CD14-positive monocyte (primary cell): ENCODE measurements at regions not wholly inside any gene's neighbourhood (a gene's known extent, or its start where the extent isn't known, plus 50 kb on each side); places are given as distances from the start of the nearest gene placed in this dataset.

ENCODE experiments used
- DNase-seq, 3 donors: peaks; one replicate each; pipeline ENCODE4 v3.0.0-alpha.2; 2011 to 2022
- H2AFZ ChIP-seq: 2 replicates; pipeline ENCODE4 v1.6.0; 2012; ENCODE audit warnings: mild to moderate bottlenecking, low read depth, low read length, inconsistent platforms; ENCODE audit not compliant: insufficient read depth, poor library complexity, severe bottlenecking
- H3K27ac ChIP-seq, 2 donors: 1 replicate in 1 of 2; 2 replicates in 1 of 2; pipeline ENCODE4 v1.5.1; 2012 to 2013; ENCODE audit warnings: low read length in 2 of 2, control low read depth in 1 of 2, inconsistent platforms in 1 of 2, low read depth in 1 of 2, mild to moderate bottlenecking in 1 of 2
- H3K27me3 ChIP-seq, 2 donors: one replicate each; pipeline versions ENCODE4 v1.6.0 to v1.6.1; 2011 to 2013; ENCODE audit warnings: low read length in 2 of 2; ENCODE audit not compliant: control insufficient read depth in 2 of 2, insufficient read depth in 2 of 2
- H3K36me3 ChIP-seq, 2 donors: replicated peaks in 1 of 2; 1 replicate in 1 of 2; 2 replicates in 1 of 2; pipeline versions ENCODE4 v1.5.1 to v1.6.1; 2012 to 2013; ENCODE audit warnings: low read length in 2 of 2, control low read depth in 1 of 2, inconsistent platforms in 1 of 2, mild to moderate bottlenecking in 1 of 2; ENCODE audit not compliant: insufficient read depth in 2 of 2, control insufficient read depth in 1 of 2
- H3K4me1 ChIP-seq, 2 donors: 1 replicate in 1 of 2; 2 replicates in 1 of 2; pipeline versions ENCODE4 v1.5.1 to v1.6.1; 2012 to 2013; ENCODE audit warnings: low read length in 2 of 2, control low read depth in 1 of 2, inconsistent platforms in 1 of 2, mild to moderate bottlenecking in 1 of 2, moderate library complexity in 1 of 2; ENCODE audit not compliant: insufficient read depth in 2 of 2, control insufficient read depth in 1 of 2
- H3K4me2 ChIP-seq: replicated peaks from 2 replicates; pipeline ENCODE3; 2012; ENCODE audit warnings: low read length, moderate library complexity, mild to moderate bottlenecking; ENCODE audit not compliant: poor library complexity, severe bottlenecking; ENCODE audit errors: extremely low read depth
- H3K4me3 ChIP-seq, 3 experiments: fragments of 200-600 bp in 1 of 3; sonication (generic) in 1 of 3; replicated peaks in 1 of 3; 1 replicate in 2 of 3; 2 replicates in 1 of 3; pipeline ENCODE4 v1.5.1; 2011 to 2013; ENCODE audit warnings: low read length in 3 of 3, mild to moderate bottlenecking in 3 of 3, control low read depth in 2 of 3, low read depth in 2 of 3, inconsistent platforms in 1 of 3, moderate library complexity in 1 of 3
- H3K79me2 ChIP-seq: 2 replicates; pipeline ENCODE4 v1.6.0; 2012; ENCODE audit warnings: mild to moderate bottlenecking, control low read depth, inconsistent platforms, low read length, moderate library complexity; ENCODE audit not compliant: insufficient read depth
- H3K9ac ChIP-seq: 2 replicates; pipeline ENCODE4 v1.6.0; 2017; ENCODE audit warnings: low read length, mild to moderate bottlenecking; ENCODE audit not compliant: insufficient read depth, poor library complexity, severe bottlenecking
- H3K9me3 ChIP-seq, 2 donors: replicated peaks in 1 of 2; 1 replicate in 1 of 2; 2 replicates in 1 of 2; pipeline versions ENCODE4 v1.5.1 to v1.6.1; 2012 to 2013; ENCODE audit warnings: low read length in 2 of 2, control low read depth in 1 of 2; ENCODE audit not compliant: control insufficient read depth in 1 of 2, insufficient read depth in 1 of 2
- H4K20me1 ChIP-seq: 2 replicates; pipeline ENCODE4 v1.6.0; 2012; ENCODE audit warnings: mild to moderate bottlenecking, low read length, control low read depth, moderate library complexity; ENCODE audit not compliant: insufficient read depth
- H3K27ac Mint-ChIP-seq, 7 donors: one replicate each; pipeline ENCODE4 v1.8.0; 2020; ENCODE audit warnings: mild to moderate bottlenecking in 7 of 7, mixed read lengths in 7 of 7, moderate library complexity in 6 of 7, inconsistent platforms in 2 of 7
- H3K27me3 Mint-ChIP-seq, 3 donors: one replicate each; pipeline ENCODE4 v1.8.0; 2021 to 2022; ENCODE audit warnings: low read depth in 3 of 3, mild to moderate bottlenecking in 3 of 3, mixed read lengths in 3 of 3, moderate library complexity in 3 of 3, inconsistent platforms in 1 of 3
- H3K36me3 Mint-ChIP-seq, 2 donors: one replicate each; pipeline ENCODE4 v1.8.0; 2020; ENCODE audit warnings: mixed read lengths in 2 of 2, inconsistent platforms in 1 of 2, mild to moderate bottlenecking in 1 of 2
- H3K4me1 Mint-ChIP-seq: one replicate; pipeline ENCODE4 v1.8.0; 2020; ENCODE audit warnings: mild to moderate bottlenecking, mixed read lengths
- H3K4me3 Mint-ChIP-seq, 2 donors: one replicate each; pipeline ENCODE4 v1.8.0; 2020; ENCODE audit warnings: mild to moderate bottlenecking in 2 of 2, mixed read lengths in 2 of 2, moderate library complexity in 1 of 2
- H3K9me3 Mint-ChIP-seq, 7 donors: one replicate each; pipeline ENCODE4 v1.8.0; 2020 to 2022; ENCODE audit warnings: mixed read lengths in 7 of 7, mild to moderate bottlenecking in 6 of 7, moderate library complexity in 6 of 7, inconsistent platforms in 2 of 7
- WGBS: methylation state at CpG from one replicate; pipeline ENCODE4 v1.1.5; 2013; ENCODE audit warnings: missing lambda C conversion rate; ENCODE audit not compliant: insufficient coverage; 5-methylcytosine and 5-hydroxymethylcytosine counted together
- intact Hi-C, 2 donors: fragments of 100-400 bp; cut with micrococcal nuclease; formaldehyde crosslinking; loops; one replicate each; pipeline versions ENCODE4 v1.15.0 to v1.15.1; 2023
- TF ChIP-seq, protein P1 (sequence below): fragments of 200-600 bp; IDR thresholded peaks from one replicate; pipeline ENCODE4 v1.8.0; 2022; ENCODE audit warnings: antibody characterized with exemption, mild to moderate bottlenecking

DNA sequence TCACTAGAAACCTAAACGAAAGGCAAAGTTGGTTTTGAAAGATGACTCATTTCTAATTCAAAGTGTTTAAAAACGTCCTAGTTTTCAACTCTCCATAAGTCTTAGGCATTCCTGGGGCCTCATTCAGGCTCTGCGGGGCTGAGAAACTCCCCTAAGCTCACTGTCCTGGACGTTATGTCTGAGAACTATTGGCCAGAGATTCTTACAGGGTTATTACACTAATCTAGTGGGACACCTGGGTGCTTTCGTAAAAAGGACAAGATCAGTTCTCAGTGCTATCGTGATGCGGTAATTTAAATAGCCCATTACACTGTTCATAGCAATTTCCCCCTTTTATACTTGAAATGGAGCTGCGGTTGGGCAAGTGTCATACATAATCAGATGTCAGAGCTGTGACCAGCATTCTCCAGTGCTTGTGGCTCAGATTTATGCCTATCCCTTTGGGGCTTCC, 280.9 kb downstream of the QKI start:
- intact Hi-C loops, result loop anchor here in 1 of 2 donors (5.0 kb wide), 1 partner anchor 33 kb away; no protein-coding TSS in a partner anchor

DNA sequence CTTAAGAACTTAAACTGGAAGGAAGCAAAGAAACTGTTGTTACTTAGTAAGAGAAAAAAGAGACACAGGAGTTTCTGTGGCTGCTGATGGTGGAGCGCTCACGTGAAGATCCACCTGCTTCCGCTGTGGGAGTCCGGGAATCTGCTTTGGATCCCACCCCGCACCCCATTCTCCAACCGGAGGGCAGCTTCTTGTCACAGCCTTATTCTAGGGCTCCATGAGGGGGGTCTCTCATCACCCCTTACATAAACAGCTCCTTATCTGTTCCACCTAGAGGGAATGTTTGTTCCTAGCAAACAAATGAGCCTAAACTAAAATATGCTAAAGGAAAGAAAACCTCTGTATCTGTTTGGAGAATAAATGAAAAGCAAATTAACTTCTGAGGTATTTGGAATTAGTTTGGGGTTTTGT, 280.5 kb downstream of the QKI start:
- no peaks in the 10 kb centered on the region for H3K36me3 ChIP-seq
- H3K79me2 ChIP-seq, result no peaks in the 10 kb centered on the region
- DNase-seq, result no peak
- Mint-ChIP-seq H3K27me3 (peaks cover 14 to 34% (median 27%) of the 10 kb centered on the region in 3 donors), H3K36me3 (peaks cover 0 to 1% of the 10 kb centered on the region in 2 donors), H3K9me3 (peaks cover 0 to 2% (median 0%) of the 10 kb centered on the region in 7 donors), H3K4me1 (peaks cover 31% of the 10 kb centered on the region), H3K27ac (peak overlapping the region in 1 of 7 donors; percentile 12), H3K4me3 (no peak overlapping the region)
- no peaks in the 10 kb centered on the region for H3K9me3 ChIP-seq
- H3K9ac ChIP-seq, result no peak overlapping the region
- no peak overlapping the region for H2AFZ ChIP-seq
- intact Hi-C loops, result loop anchor here in 1 of 2 donors (5.0 kb wide), 1 partner anchor 33 kb away; no protein-coding TSS in a partner anchor
- 100% methylated on average over 5 of the region's 6 CpGs for WGBS
- H3K27me3 ChIP-seq, result peaks cover 6 to 15% of the 10 kb centered on the region in 2 donors
- H4K20me1 ChIP-seq, result no peaks in the 10 kb centered on the region
- H3K27ac ChIP-seq, result no peak overlapping the region
- peaks cover 31 to 34% of the 10 kb centered on the region in 2 donors for H3K4me1 ChIP-seq
- TF ChIP-seq, protein P1, sequence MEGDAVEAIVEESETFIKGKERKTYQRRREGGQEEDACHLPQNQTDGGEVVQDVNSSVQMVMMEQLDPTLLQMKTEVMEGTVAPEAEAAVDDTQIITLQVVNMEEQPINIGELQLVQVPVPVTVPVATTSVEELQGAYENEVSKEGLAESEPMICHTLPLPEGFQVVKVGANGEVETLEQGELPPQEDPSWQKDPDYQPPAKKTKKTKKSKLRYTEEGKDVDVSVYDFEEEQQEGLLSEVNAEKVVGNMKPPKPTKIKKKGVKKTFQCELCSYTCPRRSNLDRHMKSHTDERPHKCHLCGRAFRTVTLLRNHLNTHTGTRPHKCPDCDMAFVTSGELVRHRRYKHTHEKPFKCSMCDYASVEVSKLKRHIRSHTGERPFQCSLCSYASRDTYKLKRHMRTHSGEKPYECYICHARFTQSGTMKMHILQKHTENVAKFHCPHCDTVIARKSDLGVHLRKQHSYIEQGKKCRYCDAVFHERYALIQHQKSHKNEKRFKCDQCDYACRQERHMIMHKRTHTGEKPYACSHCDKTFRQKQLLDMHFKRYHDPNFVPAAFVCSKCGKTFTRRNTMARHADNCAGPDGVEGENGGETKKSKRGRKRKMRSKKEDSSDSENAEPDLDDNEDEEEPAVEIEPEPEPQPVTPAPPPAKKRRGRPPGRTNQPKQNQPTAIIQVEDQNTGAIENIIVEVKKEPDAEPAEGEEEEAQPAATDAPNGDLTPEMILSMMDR, result no peak
- no peak overlapping the region for H3K4me2 ChIP-seq
- no peak overlapping the region for H3K4me3 ChIP-seq

More for the DNA sequence above, 280.9 kb downstream of the QKI start:
- peak overlapping the region in 5 of 7 donors; percentile 70 to 84 (median 81) for H3K27ac Mint-ChIP-seq
- H3K9me3 Mint-ChIP-seq, result peaks cover 0 to 2% (median 0%) of the 10 kb centered on the region in 7 donors
- H3K27me3 ChIP-seq, result peaks cover 6 to 13% of the 10 kb centered on the region in 2 donors
- H3K79me2 ChIP-seq, result no peaks in the 10 kb centered on the region
- H2AFZ ChIP-seq, result no peak overlapping the region
- H3K27me3 Mint-ChIP-seq, result peaks cover 12 to 34% (median 23%) of the 10 kb centered on the region in 3 donors
- TF ChIP-seq, protein P1, result no peak
- peaks cover 31% of the 10 kb centered on the region for H3K4me1 Mint-ChIP-seq
- no peak overlapping the region for H3K4me3 ChIP-seq
- no peak overlapping the region for H3K4me2 ChIP-seq
- no peaks in the 10 kb centered on the region for H4K20me1 ChIP-seq
- no peak overlapping the region for H3K4me3 Mint-ChIP-seq
- no peaks in the 10 kb centered on the region for H3K36me3 ChIP-seq
- H3K9me3 ChIP-seq, result no peaks in the 10 kb centered on the region
- 90% methylated on average over 3 of the region's 8 CpGs for WGBS
- peak in 1 of 3 donors; percentile 25 for DNase-seq
- H3K4me1 ChIP-seq, result peaks cover 31 to 34% of the 10 kb centered on the region in 2 donors
- H3K9ac ChIP-seq, result no peak overlapping the region
- H3K27ac ChIP-seq, result peak overlapping the region in 1 of 2 donors; percentile 61
- peaks cover 0 to 1% of the 10 kb centered on the region in 2 donors for H3K36me3 Mint-ChIP-seq
